ENCODE measurements at regions not wholly inside any gene's neighbourhood (a gene's known extent, or its start where the extent isn't known, plus 50 kb on each side); places are given as distances from the start of the nearest gene placed in this dataset.

GRCh38 chr1:224494343-224494742 lies 59.7 kb upstream of the WDR26 start:
- no peak overlapping the region for H3K4me3 ChIP-seq (ENCODE audit: low read depth in 1 of 3, low read length in 3 of 3)
- TF ChIP-seq REST (IDR thresholded peaks at IDR 0.05): no peak
- no peak for TF ChIP-seq SP1 (IDR thresholded peaks at IDR 0.05)
- TF ChIP-seq NR2F2 (IDR thresholded peaks at IDR 0.05): no peak
- TF ChIP-seq RAD21 (IDR thresholded peaks at IDR 0.05): no peak
- TF ChIP-seq TAF1 (conservative IDR thresholded peaks at IDR 0.05): no peak
- TF ChIP-seq JUND (IDR thresholded peaks at IDR 0.05): no peak
- no peak for TF ChIP-seq ZBTB33 (IDR thresholded peaks at IDR 0.05)
- no peak for TF ChIP-seq GABPA (IDR thresholded peaks at IDR 0.05 in 1 of 2, conservative IDR thresholded peaks at IDR 0.05 in 1 of 2)
- H3K9ac ChIP-seq (ENCODE audit: low read depth in 1 of 2, low read length in 2 of 2): no peak overlapping the region
- H3K27me3 ChIP-seq (ENCODE audit: control insufficient read depth in 4 of 4, insufficient read depth in 4 of 4, low read length in 3 of 4): no peaks in the 10 kb centered on the region
- H3K9me3 ChIP-seq (ENCODE audit: control insufficient read depth in 4 of 4, low read length in 3 of 4): peaks cover 0 to 3% (median 0%) of the 10 kb centered on the region in 4 donors
- H3K4me1 ChIP-seq (ENCODE audit: control insufficient read depth in 4 of 4, insufficient read depth in 4 of 4, low read length in 3 of 4): peaks cover 0 to 2% (median 0%) of the 10 kb centered on the region in 4 donors
- DNase-seq (ENCODE audit: low spot score): no peak
- WGBS: 94% methylated on average over 2 of the region's 2 CpGs
- H3K36me3 ChIP-seq (ENCODE audit: control insufficient read depth in 4 of 4, insufficient read depth in 3 of 4, low read depth in 1 of 4, low read length in 3 of 4): no peaks in the 10 kb centered on the region
- H3K27ac ChIP-seq (ENCODE audit: low read depth in 1 of 2, low read length in 2 of 2): no peak overlapping the region

- 87% methylated on average over 5 of the region's 5 CpGs for WGBS
These were observed 61.3 kb upstream of the WDR26 start for GRCh38 chr1:224495866-224496265.

More at GRCh38 chr1:224495866-224496265, 61.3 kb upstream of the WDR26 start:
- TF ChIP-seq FOXA2 (IDR thresholded peaks at IDR 0.05) (no peak), CTCF (IDR thresholded peaks at IDR 0.05; ENCODE audit: low read depth, low read length, missing input control) (no peak), NR2F2 (IDR thresholded peaks at IDR 0.05) (no peak), REST (IDR thresholded peaks at IDR 0.05) (no peak), FOXA1 (IDR thresholded peaks at IDR 0.05) (no peak), HNF4G (IDR thresholded peaks at IDR 0.05) (no peak), RXRA (IDR thresholded peaks at IDR 0.05) (no peak), GABPA (IDR thresholded peaks at IDR 0.05 in 1 of 2, conservative IDR thresholded peaks at IDR 0.05 in 1 of 2) (no peak), TAF1 (conservative IDR thresholded peaks at IDR 0.05) (no peak), JUND (IDR thresholded peaks at IDR 0.05) (no peak), SP1 (IDR thresholded peaks at IDR 0.05) (no peak), EGR1 (IDR thresholded peaks at IDR 0.05; ENCODE audit: low read depth in 2 of 2) (no peak), HNF4A (conservative IDR thresholded peaks at IDR 0.05) (no peak), YY1 (IDR thresholded peaks at IDR 0.05) (no peak), MAX (IDR thresholded peaks at IDR 0.05) (no peak), RAD21 (IDR thresholded peaks at IDR 0.05) (no peak), ZBTB33 (IDR thresholded peaks at IDR 0.05) (no peak)
- TF ChIP-seq, protein P1, sequence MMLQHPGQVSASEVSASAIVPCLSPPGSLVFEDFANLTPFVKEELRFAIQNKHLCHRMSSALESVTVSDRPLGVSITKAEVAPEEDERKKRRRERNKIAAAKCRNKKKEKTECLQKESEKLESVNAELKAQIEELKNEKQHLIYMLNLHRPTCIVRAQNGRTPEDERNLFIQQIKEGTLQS (IDR thresholded peaks at IDR 0.05): no peak
- no peak overlapping the region for H3K9ac ChIP-seq (ENCODE audit: low read depth in 1 of 2, low read length in 2 of 2)
- no peak overlapping the region for H3K27ac ChIP-seq (ENCODE audit: low read depth in 1 of 2, low read length in 2 of 2)
- no peak overlapping the region for H3K4me3 ChIP-seq (ENCODE audit: low read depth in 1 of 3, low read length in 3 of 3)
- no peaks in the 10 kb centered on the region for H3K36me3 ChIP-seq (ENCODE audit: control insufficient read depth in 4 of 4, insufficient read depth in 3 of 4, low read depth in 1 of 4, low read length in 3 of 4)
- H3K4me1 ChIP-seq (ENCODE audit: control insufficient read depth in 4 of 4, insufficient read depth in 4 of 4, low read length in 3 of 4): peaks cover 0 to 2% (median 0%) of the 10 kb centered on the region in 4 donors
- H3K9me3 ChIP-seq (ENCODE audit: control insufficient read depth in 4 of 4, low read length in 3 of 4): no peaks in the 10 kb centered on the region
- DNase-seq (ENCODE audit: low spot score): no peak
- H3K27me3 ChIP-seq (ENCODE audit: control insufficient read depth in 4 of 4, insufficient read depth in 4 of 4, low read length in 3 of 4): no peaks in the 10 kb centered on the region

Measured in liver (tissue), 8 donors.